H9 (cell line): ENCODE measurements at regions not wholly inside any gene's neighbourhood (a gene's known extent, or its start where the extent isn't known, plus 50 kb on each side); places are given as distances from the start of the nearest gene placed in this dataset.

ENCODE experiments used
- DNase-seq: peaks from one replicate; pipeline ENCODE4 v3.0.0-alpha.2; 2017
- H2AFZ ChIP-seq: one replicate; pipeline ENCODE4 v1.6.1; 2013; ENCODE audit warnings: mild to moderate bottlenecking, low read length, control low read depth, moderate library complexity
- H2AK5ac ChIP-seq: 2 replicates; pipeline ENCODE4 v1.6.1; 2013; ENCODE audit warnings: low read length, control low read depth, mixed read lengths; ENCODE audit not compliant: insufficient read length
- H2BK120ac ChIP-seq: one replicate; pipeline ENCODE4 v1.6.1; 2013; ENCODE audit warnings: low read depth, mild to moderate bottlenecking, low read length, control low read depth, inconsistent platforms; ENCODE audit not compliant: poor library complexity, severe bottlenecking
- H2BK12ac ChIP-seq: 2 replicates; pipeline ENCODE4 v1.6.1; 2013; ENCODE audit warnings: low read length, control low read depth, mixed read lengths, low read depth; ENCODE audit not compliant: insufficient read length
- H2BK15ac ChIP-seq: 2 replicates; pipeline ENCODE4 v1.6.1; 2013; ENCODE audit warnings: low read depth, low read length, control low read depth
- H2BK20ac ChIP-seq: one replicate; pipeline ENCODE4 v1.6.1; 2013; ENCODE audit warnings: low read depth, mild to moderate bottlenecking, low read length, control low read depth, inconsistent platforms; ENCODE audit not compliant: poor library complexity, severe bottlenecking
- H2BK5ac ChIP-seq: 2 replicates; pipeline ENCODE4 v1.6.1; 2013; ENCODE audit warnings: low read length, control low read depth, mixed read lengths; ENCODE audit not compliant: insufficient read length
- H3K14ac ChIP-seq: 2 replicates; pipeline ENCODE4 v1.6.1; 2013; ENCODE audit warnings: low read length, control low read depth; ENCODE audit not compliant: insufficient read depth
- H3K18ac ChIP-seq: 2 replicates; pipeline ENCODE4 v1.6.1; 2013; ENCODE audit warnings: low read depth, mild to moderate bottlenecking, mixed read lengths, low read length, control low read depth; ENCODE audit not compliant: insufficient read length
- H3K23ac ChIP-seq: 2 replicates; pipeline ENCODE4 v1.6.1; 2013; ENCODE audit warnings: low read length, control low read depth, mixed read lengths, low read depth; ENCODE audit not compliant: insufficient read length
- H3K23me2 ChIP-seq: 2 replicates; pipeline ENCODE4 v1.6.1; 2013; ENCODE audit warnings: low read depth, mild to moderate bottlenecking, mixed read lengths, low read length, control low read depth; ENCODE audit not compliant: insufficient read length, poor library complexity, severe bottlenecking
- H3K27ac ChIP-seq: 2 replicates; pipeline ENCODE4 v1.5.1; 2013; ENCODE audit warnings: low read length, control low read depth, mixed read lengths, low read depth; ENCODE audit not compliant: insufficient read length
- H3K27me3 ChIP-seq: 2 replicates; pipeline ENCODE4 v1.6.1; 2013; ENCODE audit warnings: low read length, control low read depth, inconsistent platforms; ENCODE audit not compliant: insufficient read depth
- H3K4ac ChIP-seq: 2 replicates; pipeline ENCODE4 v1.6.1; 2013; ENCODE audit warnings: low read depth, mild to moderate bottlenecking, control low read depth, inconsistent platforms, low read length, moderate library complexity
- H3K4me1 ChIP-seq: 2 replicates; pipeline ENCODE4 v1.6.1; 2013; ENCODE audit warnings: low read length, control low read depth, inconsistent platforms; ENCODE audit not compliant: insufficient read depth
- H3K4me2 ChIP-seq: 2 replicates; pipeline ENCODE4 v1.6.1; 2013; ENCODE audit warnings: low read length, control low read depth, mixed read lengths; ENCODE audit not compliant: insufficient read length, insufficient read depth
- H3K56ac ChIP-seq: 2 replicates; pipeline ENCODE4 v1.6.1; 2013; ENCODE audit warnings: low read depth, mild to moderate bottlenecking, mixed read lengths, low read length, control low read depth; ENCODE audit not compliant: insufficient read length
- H3K79me1 ChIP-seq: 2 replicates; pipeline ENCODE4 v1.6.1; 2013; ENCODE audit warnings: low read depth, mild to moderate bottlenecking, moderate library complexity, low read length, control low read depth, inconsistent platforms; ENCODE audit not compliant: insufficient read depth, poor library complexity, severe bottlenecking
- H3K79me2 ChIP-seq: 2 replicates; pipeline ENCODE4 v1.6.1; 2013; ENCODE audit warnings: low read length, control low read depth, inconsistent platforms; ENCODE audit not compliant: insufficient read depth
- H3K9ac ChIP-seq: 2 replicates; pipeline ENCODE4 v1.6.1; 2013; ENCODE audit warnings: low read length, control low read depth, mixed read lengths; ENCODE audit not compliant: insufficient read length; ENCODE audit errors: extremely low read depth
- H3K9me3 ChIP-seq: one replicate; pipeline ENCODE4 v1.6.1; 2013; ENCODE audit warnings: low read depth, low read length, inconsistent platforms; ENCODE audit not compliant: control insufficient read depth
- H3T11ph ChIP-seq: one replicate; pipeline ENCODE4 v1.6.1; 2013; ENCODE audit warnings: mild to moderate bottlenecking, low read length, control low read depth, inconsistent platforms
- H4K20me1 ChIP-seq: one replicate; pipeline ENCODE4 v1.6.1; 2013; ENCODE audit not compliant: control insufficient read depth, insufficient read length, insufficient read depth
- H4K5ac ChIP-seq: 2 replicates; pipeline ENCODE4 v1.6.1; 2013; ENCODE audit warnings: low read depth, mild to moderate bottlenecking, mixed read lengths, low read length, control low read depth; ENCODE audit not compliant: insufficient read length
- H4K8ac ChIP-seq: replicated peaks from 2 replicates; pipeline ENCODE4 v1.6.1; 2013; ENCODE audit warnings: low read length, control low read depth, mixed read lengths, low read depth; ENCODE audit not compliant: insufficient read length
- H4K91ac ChIP-seq: 2 replicates; pipeline ENCODE4 v1.6.1; 2013; ENCODE audit warnings: low read depth, mild to moderate bottlenecking, moderate library complexity, mixed read lengths, low read length, control low read depth; ENCODE audit not compliant: insufficient read length
- H3K27ac Mint-ChIP-seq, 3 experiments: 2 replicates in 2 of 3; 3 replicates in 1 of 3; pipeline ENCODE4 v1.8.0; 2020 to 2021; ENCODE audit warnings: mixed read lengths in 3 of 3, mild to moderate bottlenecking in 1 of 3, moderate library complexity in 1 of 3
- H3K27me3 Mint-ChIP-seq: 2 replicates; pipeline ENCODE4 v1.8.0; 2021; ENCODE audit warnings: low read depth, mild to moderate bottlenecking, moderate library complexity, mixed read lengths
- H3K36me3 Mint-ChIP-seq, 3 experiments: 2 replicates in 2 of 3; 3 replicates in 1 of 3; pipeline ENCODE4 v1.8.0; 2020 to 2021; ENCODE audit warnings: low read depth in 3 of 3, mixed read lengths in 3 of 3; ENCODE audit not compliant: insufficient read depth in 1 of 3
- H3K4me1 Mint-ChIP-seq, 2 experiments: 2 replicates each; pipeline ENCODE4 v1.8.0; 2020; ENCODE audit warnings: mixed read lengths in 2 of 2
- H3K4me3 Mint-ChIP-seq, 2 experiments: 2 replicates in 1 of 2; 3 replicates in 1 of 2; pipeline ENCODE4 v1.8.0; 2020 to 2021; ENCODE audit warnings: mild to moderate bottlenecking in 2 of 2, mixed read lengths in 2 of 2, moderate library complexity in 1 of 2
- H3K9me3 Mint-ChIP-seq, 2 experiments: 2 replicates in 1 of 2; 3 replicates in 1 of 2; pipeline ENCODE4 v1.8.0; 2020; ENCODE audit warnings: mild to moderate bottlenecking in 2 of 2, mixed read lengths in 2 of 2, moderate library complexity in 1 of 2
- WGBS: extraction: QIAGEN DNeasy Blood & Tissue Kit; methylation state at CpG from one replicate; pipeline ENCODE4 v1.1.7; 2013; ENCODE audit warnings: missing lambda C conversion rate, low lambda C conversion rate, mixed read lengths; ENCODE audit not compliant: insufficient read length; ENCODE audit errors: extremely low coverage; 5-methylcytosine and 5-hydroxymethylcytosine counted together
- TF ChIP-seq, protein P1 (sequence below): fragments of 200-600 bp; sonication (generic); conservative IDR thresholded peaks from 3 replicates; pipeline ENCODE4 v1.8.0; 2021; ENCODE audit warnings: antibody characterized with exemption, mild to moderate bottlenecking

GRCh38 chr5:58351190-58351589, 108.7 kb downstream of the PLK2 start:
- Histone ChIP-seq H3K4ac (no peak overlapping the region), H3K14ac (no peak overlapping the region), H2BK12ac (no peak overlapping the region), H2BK20ac (no peak overlapping the region), H3K23ac (no peak overlapping the region), H2BK5ac (no peak overlapping the region), H3K9ac (no peak overlapping the region), H3K4me2 (no peak overlapping the region), H3K4me1 (peaks cover 3% of the 10 kb centered on the region; the same call in 1 of the 2 replicates), H2AFZ (no peak overlapping the region), H4K8ac (no peak overlapping the region), H4K5ac (no peak overlapping the region), H4K20me1 (no peaks in the 10 kb centered on the region), H3K9me3 (no peaks in the 10 kb centered on the region), H3K56ac (no peak overlapping the region), H2AK5ac (no peak overlapping the region), H4K91ac (no peak overlapping the region), H3K79me1 (no peaks in the 10 kb centered on the region), H2BK15ac (no peak overlapping the region), H3K79me2 (no peaks in the 10 kb centered on the region), H2BK120ac (no peak overlapping the region), H3K27ac (no peak overlapping the region), H3K18ac (no peak overlapping the region), H3T11ph (no peak overlapping the region), H3K27me3 (no peaks in the 10 kb centered on the region), H3K23me2 (no peaks in the 10 kb centered on the region)
- Mint-ChIP-seq H3K27ac (no peak overlapping the region), H3K4me1 (peaks cover 13 to 14% of the 10 kb centered on the region in 2 experiments), H3K36me3 (no peaks in the 10 kb centered on the region), H3K9me3 (no peaks in the 10 kb centered on the region), H3K4me3 (no peak overlapping the region), H3K27me3 (no peaks in the 10 kb centered on the region)
- TF ChIP-seq, protein P1, sequence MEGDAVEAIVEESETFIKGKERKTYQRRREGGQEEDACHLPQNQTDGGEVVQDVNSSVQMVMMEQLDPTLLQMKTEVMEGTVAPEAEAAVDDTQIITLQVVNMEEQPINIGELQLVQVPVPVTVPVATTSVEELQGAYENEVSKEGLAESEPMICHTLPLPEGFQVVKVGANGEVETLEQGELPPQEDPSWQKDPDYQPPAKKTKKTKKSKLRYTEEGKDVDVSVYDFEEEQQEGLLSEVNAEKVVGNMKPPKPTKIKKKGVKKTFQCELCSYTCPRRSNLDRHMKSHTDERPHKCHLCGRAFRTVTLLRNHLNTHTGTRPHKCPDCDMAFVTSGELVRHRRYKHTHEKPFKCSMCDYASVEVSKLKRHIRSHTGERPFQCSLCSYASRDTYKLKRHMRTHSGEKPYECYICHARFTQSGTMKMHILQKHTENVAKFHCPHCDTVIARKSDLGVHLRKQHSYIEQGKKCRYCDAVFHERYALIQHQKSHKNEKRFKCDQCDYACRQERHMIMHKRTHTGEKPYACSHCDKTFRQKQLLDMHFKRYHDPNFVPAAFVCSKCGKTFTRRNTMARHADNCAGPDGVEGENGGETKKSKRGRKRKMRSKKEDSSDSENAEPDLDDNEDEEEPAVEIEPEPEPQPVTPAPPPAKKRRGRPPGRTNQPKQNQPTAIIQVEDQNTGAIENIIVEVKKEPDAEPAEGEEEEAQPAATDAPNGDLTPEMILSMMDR: no peak
- DNase-seq: no peak
- no CpG with 5 or more reads among the region's 1 CpG for WGBS
